ENCODE measurements at regions not wholly inside any gene's neighbourhood (a gene's known extent, or its start where the extent isn't known, plus 50 kb on each side); places are given as distances from the start of the nearest gene placed in this dataset.

DNA sequence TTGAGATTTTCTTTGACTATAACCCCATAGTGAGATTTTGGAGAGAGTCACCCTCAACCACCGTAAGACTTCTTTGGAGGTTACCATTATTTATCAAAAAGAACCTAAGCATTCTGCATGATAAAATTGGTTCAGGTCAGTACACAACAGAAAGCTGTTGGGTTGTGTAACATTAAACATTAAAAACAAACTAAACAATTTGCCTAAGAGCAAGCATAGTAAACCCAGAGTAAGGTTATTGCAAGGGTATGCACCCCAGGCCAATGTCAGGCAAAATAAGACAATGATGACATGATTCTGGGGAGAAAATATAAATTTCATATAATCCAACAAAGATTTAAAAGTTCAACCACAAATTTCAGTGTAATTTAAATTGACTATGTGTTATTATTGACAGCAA lies 472.4 kb downstream of the SH2D1A start:
- Mint-ChIP-seq H3K9me3 (ENCODE audit: unreplicated experiment) (no peaks in the 10 kb centered on the region), H3K36me3 (ENCODE audit: unreplicated experiment) (no peaks in the 10 kb centered on the region), H3K27ac (ENCODE audit: unreplicated experiment) (no peak overlapping the region), H3K27me3 (ENCODE audit: unreplicated experiment) (no peaks in the 10 kb centered on the region), H3K4me1 (ENCODE audit: low read depth, unreplicated experiment) (no peaks in the 10 kb centered on the region), H3K4me3 (ENCODE audit: unreplicated experiment) (no peak overlapping the region)
- DNase-seq: no peak
- TF ChIP-seq, protein P1, sequence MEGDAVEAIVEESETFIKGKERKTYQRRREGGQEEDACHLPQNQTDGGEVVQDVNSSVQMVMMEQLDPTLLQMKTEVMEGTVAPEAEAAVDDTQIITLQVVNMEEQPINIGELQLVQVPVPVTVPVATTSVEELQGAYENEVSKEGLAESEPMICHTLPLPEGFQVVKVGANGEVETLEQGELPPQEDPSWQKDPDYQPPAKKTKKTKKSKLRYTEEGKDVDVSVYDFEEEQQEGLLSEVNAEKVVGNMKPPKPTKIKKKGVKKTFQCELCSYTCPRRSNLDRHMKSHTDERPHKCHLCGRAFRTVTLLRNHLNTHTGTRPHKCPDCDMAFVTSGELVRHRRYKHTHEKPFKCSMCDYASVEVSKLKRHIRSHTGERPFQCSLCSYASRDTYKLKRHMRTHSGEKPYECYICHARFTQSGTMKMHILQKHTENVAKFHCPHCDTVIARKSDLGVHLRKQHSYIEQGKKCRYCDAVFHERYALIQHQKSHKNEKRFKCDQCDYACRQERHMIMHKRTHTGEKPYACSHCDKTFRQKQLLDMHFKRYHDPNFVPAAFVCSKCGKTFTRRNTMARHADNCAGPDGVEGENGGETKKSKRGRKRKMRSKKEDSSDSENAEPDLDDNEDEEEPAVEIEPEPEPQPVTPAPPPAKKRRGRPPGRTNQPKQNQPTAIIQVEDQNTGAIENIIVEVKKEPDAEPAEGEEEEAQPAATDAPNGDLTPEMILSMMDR (IDR thresholded peaks at IDR 0.05; ENCODE audit: partially characterized antibody, unreplicated experiment): no peak

DNA sequence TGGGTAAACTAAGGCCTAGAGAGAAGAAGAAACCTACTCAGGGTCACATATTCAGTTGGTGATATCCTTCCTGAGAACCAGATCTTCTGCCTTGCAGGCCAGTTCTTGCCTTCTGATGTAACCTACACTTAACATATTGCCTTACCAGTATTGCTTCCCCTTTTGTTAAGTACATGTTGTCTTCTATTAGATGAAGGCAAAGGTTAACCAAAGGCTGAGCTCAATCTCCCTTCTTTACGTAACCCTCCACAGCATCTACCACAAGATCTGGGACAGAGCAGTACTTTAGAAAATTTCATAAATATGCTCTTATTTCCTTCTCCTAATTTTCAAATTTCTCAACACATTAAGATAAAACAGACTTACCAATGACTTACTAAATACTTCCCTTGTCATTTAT lies 474.4 kb downstream of the SH2D1A start:
- no peaks in the 10 kb centered on the region for H3K9me3 Mint-ChIP-seq (ENCODE audit: unreplicated experiment)
- no peak for DNase-seq
- H3K4me1 Mint-ChIP-seq (ENCODE audit: low read depth, unreplicated experiment): no peaks in the 10 kb centered on the region
- H3K27ac Mint-ChIP-seq (ENCODE audit: unreplicated experiment): no peak overlapping the region
- H3K4me3 Mint-ChIP-seq (ENCODE audit: unreplicated experiment): no peak overlapping the region
- TF ChIP-seq, protein P1 (IDR thresholded peaks at IDR 0.05; ENCODE audit: partially characterized antibody, unreplicated experiment): no peak
- H3K36me3 Mint-ChIP-seq (ENCODE audit: unreplicated experiment): no peaks in the 10 kb centered on the region
- no peaks in the 10 kb centered on the region for H3K27me3 Mint-ChIP-seq (ENCODE audit: unreplicated experiment)

DNA sequence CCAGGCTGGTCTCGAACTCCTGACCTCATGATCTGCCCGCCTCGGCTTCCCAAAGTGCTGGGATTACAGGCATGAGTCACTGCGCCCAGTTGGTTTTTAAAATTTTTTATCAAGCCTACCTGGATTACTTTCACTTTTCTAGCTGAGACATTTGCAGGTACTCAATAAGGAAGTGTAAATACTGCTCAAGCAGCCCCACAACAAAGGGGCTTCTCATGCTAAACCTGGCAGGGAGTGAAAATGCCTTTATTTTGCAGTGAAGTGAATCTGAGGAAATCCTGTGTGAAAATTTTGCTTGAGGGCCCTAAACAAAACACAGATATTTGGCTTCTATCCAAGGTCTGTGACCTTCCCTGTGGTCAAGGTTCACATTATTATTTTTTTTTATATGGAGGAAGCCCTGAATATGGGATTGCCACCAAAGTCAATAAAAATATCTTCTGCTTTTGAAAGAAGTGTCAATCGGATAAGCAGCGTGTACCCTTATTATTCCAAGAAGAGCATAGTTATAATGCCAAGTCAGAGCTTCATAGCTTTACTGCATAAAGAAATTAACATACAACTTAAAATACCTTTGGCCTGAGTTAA lies 481.0 kb downstream of the SH2D1A start:
- Mint-ChIP-seq H3K4me1 (ENCODE audit: low read depth, unreplicated experiment) (no peaks in the 10 kb centered on the region), H3K9me3 (ENCODE audit: unreplicated experiment) (no peaks in the 10 kb centered on the region), H3K27me3 (ENCODE audit: unreplicated experiment) (peaks cover 4% of the 10 kb centered on the region), H3K27ac (ENCODE audit: unreplicated experiment) (no peak overlapping the region), H3K4me3 (ENCODE audit: unreplicated experiment) (no peak overlapping the region), H3K36me3 (ENCODE audit: unreplicated experiment) (no peaks in the 10 kb centered on the region)
- no peak for DNase-seq
- TF ChIP-seq, protein P1 (IDR thresholded peaks at IDR 0.05; ENCODE audit: partially characterized antibody, unreplicated experiment): no peak

DNA sequence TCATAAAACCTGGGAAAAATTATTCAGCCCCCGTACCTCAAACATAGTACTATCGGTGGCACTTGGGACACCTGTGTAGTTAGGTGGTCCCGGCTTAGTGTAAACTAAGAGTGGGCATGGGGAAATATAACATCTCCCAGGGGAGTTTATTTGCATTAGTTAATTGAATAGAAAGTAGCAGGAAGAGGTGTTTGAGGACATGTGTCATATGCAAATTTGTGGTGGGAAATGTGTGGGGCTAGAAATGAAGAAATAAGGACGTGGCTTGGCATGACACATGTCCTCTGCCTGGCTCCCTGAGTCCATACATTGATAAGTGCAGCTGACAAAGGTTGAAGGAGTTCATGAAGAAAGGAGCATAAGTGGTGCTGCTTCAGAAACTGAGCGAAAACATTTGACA lies 483.6 kb downstream of the SH2D1A start:
- TF ChIP-seq, protein P1 (IDR thresholded peaks at IDR 0.05; ENCODE audit: partially characterized antibody, unreplicated experiment): no peak
- no peak overlapping the region for H3K4me3 Mint-ChIP-seq (ENCODE audit: unreplicated experiment)
- no peak overlapping the region for H3K27ac Mint-ChIP-seq (ENCODE audit: unreplicated experiment)
- H3K36me3 Mint-ChIP-seq (ENCODE audit: unreplicated experiment): no peaks in the 10 kb centered on the region
- no peaks in the 10 kb centered on the region for H3K9me3 Mint-ChIP-seq (ENCODE audit: unreplicated experiment)
- no peaks in the 10 kb centered on the region for H3K4me1 Mint-ChIP-seq (ENCODE audit: low read depth, unreplicated experiment)
- no peak for DNase-seq
- peaks cover 4% of the 10 kb centered on the region for H3K27me3 Mint-ChIP-seq (ENCODE audit: unreplicated experiment)

- TF ChIP-seq, protein P1 (IDR thresholded peaks at IDR 0.05; ENCODE audit: partially characterized antibody, unreplicated experiment): no peak
- no peak for DNase-seq
- no peaks in the 10 kb centered on the region for H3K27me3 Mint-ChIP-seq (ENCODE audit: unreplicated experiment)
- H3K4me1 Mint-ChIP-seq (ENCODE audit: low read depth, unreplicated experiment): peaks cover 5% of the 10 kb centered on the region
- H3K4me3 Mint-ChIP-seq (ENCODE audit: unreplicated experiment): no peak overlapping the region
- H3K27ac Mint-ChIP-seq (ENCODE audit: unreplicated experiment): no peak overlapping the region
- no peaks in the 10 kb centered on the region for H3K9me3 Mint-ChIP-seq (ENCODE audit: unreplicated experiment)
- H3K36me3 Mint-ChIP-seq (ENCODE audit: unreplicated experiment): no peaks in the 10 kb centered on the region
These were observed 482.9 kb upstream of the TEX13C start for GRCh38 chrX:124836786-124837185.
